Activated CD4-positive, alpha-beta T cell treated with anti-CD3 and anti-CD28 coated beads, Interleukin-2, Interleukin-4, amounts not matched to agents 100 ng/mL and 50 ng/mL, durations not matched to agents 16 hours and 8 hours (primary cell): ENCODE measurements at regions not wholly inside any gene's neighbourhood (a gene's known extent, or its start where the extent isn't known, plus 50 kb on each side); places are given as distances from the start of the nearest gene placed in this dataset.

Experiments used
- DNase-seq: peaks from one replicate; pipeline ENCODE4 v3.0.0-alpha.2; 2020; ENCODE audit warnings: low spot score

DNA sequence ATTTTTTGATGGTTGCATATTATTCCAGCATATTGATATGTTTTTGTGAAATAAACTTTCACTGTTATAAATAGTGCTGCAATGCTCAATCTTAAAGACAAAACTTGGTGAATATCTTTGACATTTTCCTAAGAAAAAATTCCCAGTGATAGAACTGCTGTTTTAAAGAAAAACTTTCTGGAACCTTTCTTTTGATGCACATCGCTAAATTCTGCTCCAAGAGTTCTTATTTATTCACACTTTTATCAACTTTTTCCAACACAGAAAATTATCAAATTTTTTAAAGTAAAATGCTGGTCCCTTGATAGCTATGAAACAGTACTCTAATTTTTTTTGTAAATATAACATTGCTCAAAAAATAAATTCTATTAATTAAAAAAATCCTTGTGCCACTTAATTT is 196.6 kb downstream of the HS3ST3A1 start:
- DNase-seq: no peak

DNA sequence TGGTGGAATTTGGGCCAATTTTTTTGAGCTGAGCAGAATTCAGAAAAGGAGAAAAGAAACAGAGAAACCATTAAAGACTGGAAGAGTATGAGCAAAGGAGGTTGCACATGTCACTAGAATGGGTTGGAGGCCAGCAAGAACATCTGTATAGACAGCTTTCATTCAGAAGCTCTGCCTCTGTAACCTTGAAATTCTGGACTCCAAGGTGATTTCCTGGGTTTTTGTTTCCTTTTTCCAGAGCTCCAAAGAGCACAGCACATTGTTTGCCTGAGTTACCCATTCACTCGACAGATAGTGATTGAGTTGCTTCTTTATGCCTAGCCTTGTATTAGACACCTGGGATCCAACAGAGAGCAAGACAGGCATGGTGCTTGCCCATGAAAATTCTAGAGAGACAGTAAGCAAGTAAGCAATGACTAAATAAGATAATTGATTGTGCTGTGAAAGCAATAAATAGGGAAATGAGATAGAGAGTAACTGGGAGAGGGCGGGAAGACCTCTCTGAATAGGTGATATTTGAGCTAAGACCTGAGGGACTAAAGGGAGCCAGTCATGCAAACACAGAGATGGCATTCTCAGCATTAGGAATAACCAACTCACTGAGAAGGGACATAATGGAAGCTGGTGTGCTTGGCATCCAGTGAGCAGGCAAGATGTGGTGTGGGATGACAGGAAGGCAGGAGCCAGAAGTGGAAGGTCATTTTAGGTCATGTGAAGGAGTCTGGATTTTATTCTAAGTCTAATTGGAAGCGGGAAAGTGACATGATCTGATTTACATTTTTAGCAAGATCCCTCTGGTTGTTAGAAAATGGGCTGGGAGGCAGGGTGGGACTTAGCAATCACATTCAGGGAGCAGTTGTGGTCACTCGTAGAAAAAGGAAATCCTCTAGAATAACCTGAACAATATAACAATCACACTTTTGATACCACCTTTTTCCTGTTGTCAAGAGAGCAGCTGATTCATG is 197.5 kb downstream of the HS3ST3A1 start:
- no peak for DNase-seq

DNA sequence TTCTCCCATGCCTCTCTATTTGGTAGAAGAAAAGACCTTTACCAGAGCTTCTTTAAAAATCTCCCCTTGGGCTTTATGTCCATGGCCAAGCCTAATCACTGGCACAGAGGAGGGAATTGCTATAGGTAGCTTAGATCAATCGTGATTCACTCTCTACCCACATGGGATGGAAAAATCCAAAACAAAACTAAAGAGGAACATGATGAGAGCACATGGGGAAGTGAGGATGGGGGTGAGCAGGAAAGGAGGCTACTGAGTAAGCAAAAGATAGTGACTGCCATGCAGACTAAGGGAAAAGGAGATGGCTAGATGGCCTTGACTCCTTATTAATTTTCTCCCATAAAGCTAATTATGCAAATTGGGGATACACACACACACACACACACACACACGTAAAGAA is 201.2 kb downstream of the HS3ST3A1 start:
- no peak for DNase-seq

DNA sequence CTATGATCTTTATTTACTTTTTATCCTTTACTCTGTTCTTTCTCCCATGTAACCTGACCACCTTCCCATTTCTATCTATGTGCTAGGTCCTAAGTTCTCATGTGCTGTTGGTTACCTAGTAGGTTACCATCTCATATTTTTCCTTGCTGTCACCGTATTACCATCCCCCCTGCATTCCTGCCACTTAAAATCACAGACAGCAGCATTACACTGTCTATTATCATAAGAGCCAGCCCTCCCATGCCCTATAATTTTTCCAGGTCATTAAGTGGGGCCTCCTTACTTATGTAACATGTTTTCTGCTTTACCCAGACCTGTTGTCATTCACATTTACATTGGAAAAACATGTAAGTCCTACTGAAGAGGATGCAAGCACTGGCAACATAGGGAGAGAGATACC is 202.9 kb downstream of the HS3ST3A1 start:
- no peak for DNase-seq

DNA sequence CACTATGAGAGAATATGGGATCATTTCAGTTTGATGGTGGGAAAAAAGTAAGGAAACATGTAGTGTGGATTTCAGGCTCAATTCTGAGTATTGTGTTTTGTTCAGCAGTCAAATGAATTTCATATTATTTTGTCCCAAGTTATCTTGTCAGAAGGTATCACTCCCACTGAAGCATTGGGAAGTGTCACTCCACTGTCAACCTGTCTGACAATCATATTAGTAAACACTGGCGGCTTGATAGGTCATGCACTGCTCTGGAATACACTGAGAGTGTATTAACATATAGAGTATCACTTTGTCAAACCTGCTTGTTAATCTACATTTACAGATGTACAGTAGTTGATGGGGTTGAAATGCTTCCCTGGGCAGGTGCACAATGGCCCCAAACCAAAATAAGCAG is 203.6 kb downstream of the HS3ST3A1 start:
- DNase-seq: no peak

DNA sequence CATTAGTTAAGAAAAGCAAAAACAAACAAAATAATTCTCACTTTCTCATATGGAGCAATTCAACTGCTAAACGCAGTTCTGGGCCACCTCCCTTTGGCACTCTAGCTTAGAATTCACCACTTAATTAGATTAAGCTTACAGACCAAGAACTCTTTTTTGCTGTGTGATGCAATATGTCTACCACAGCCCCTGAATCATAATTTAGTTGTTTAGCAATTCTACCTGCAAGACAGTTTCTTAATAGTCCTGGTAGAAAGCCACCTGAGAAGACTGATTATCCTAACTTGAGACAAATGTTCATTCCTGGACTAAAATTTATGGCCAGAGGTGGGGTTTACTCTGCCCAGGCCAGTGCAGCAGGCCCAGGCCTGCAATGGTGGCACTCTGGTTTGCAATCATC is 205.9 kb downstream of the HS3ST3A1 start:
- no peak for DNase-seq

DNA sequence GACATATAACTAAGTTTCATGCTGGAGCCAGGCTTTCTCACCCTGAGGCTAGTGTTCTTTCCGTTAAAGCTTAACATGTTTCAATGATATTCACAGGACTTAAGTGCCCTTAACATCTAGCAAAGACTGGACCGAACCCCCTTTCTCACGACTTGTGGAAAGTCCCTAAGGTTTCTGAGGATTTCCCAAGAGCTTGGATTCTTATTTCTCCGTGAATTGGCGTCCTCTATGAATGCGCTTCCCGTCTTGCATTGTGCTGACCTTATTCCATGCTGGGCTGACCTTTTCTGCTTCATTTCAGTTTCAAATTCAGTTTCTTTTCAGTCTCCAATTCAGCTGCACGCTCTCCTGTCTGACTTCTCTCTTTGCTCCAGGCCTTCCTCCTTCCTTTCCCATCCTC is 206.4 kb downstream of the HS3ST3A1 start:
- DNase-seq: no peak

DNA sequence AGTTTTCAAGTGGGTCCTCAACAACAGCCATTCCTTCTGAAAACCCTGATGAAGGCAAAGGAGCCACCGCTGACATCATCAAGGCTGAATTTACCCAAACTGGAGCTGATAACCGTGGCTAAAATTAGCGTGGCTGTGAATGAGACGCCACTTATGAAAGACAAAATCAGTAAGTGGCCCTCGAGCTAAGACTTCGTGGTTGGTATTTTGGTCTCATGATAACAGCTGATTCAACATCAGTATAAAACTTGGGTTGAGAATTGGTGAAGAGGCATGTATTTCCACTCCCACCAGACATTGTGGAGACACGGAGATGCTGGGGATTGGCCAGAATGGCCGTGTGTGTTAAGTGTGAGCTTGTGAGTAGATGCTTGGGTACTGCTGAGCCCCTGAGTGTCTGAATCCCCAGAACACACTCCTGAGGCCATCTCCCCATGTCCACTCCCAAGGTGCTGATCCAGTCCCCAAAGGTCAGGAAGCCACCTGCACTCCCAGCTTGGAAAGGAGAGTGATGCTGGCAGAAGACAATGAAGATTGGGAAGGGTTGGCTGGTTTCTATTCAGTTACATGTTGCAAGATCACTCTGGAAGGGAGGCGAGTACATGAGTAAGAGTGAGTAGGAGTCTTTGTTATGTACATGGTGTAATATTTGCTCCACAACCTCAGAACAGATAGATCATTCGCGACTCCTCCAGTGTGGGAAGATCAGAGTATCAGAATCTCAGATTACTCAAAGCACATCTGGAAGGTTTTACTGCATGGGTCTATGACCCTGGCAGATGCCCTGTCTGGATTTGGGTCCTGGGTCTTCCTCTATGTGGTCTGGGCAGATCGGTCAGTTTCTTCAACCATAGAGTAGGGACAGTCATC is 207.7 kb downstream of the HS3ST3A1 start:
- DNase-seq: no peak

DNA sequence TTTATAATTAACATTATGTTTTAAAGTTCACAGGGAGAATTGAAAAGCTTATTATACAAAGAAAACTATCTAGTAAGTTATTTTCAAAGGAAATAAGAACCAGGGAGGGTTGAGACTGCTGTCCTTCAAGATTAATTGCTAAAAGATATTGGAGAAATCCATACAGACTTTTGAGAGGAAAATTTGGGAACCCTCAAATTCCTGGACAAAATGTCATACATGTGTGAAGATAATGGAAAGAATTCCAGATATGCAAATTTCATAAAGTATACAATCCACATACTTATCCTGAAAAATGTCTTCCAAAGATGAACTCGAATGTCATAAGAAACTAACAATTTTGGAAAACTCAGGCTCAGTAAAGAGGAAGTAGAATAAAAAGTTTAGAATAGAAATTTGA is 213.8 kb downstream of the HS3ST3A1 start:
- no peak for DNase-seq

DNA sequence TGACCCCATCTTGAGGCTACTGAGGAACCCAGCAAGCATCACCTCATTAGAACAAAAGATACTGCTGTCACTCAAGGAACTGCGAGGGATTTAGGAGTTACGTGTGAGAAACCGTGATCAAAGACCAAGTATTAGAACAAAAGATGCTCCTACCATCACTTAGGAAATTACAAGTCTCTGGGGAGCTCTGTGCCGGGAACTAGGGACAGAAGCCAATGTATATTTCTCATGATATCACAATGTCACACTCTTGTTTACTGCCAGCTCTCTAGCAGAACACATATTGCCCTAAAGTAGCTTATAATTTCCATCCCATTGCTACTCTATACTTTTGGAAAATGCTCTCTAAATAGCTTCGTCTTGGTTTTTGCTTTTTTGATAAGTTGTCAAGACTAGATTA is 214.5 kb downstream of the HS3ST3A1 start:
- no peak for DNase-seq

DNA sequence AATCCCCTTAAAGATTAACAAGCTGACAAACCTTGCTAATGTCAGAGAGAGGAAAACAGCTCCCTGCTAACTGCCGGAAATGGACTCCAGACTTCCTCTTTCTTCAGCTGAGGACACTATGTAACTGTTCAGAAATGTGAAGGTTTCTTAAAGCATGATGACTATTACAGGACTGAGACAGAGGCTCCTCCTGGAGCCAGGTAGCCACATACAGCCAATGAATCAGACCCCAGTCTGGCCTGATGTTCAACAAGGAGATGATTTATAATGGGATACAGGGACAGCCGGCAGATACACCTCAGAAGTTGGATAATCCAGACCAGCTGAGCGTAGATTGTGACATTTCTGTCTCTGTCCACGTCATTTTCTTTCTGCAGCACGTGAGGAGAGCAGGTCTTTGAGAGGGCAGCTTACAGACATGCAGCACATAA is 216.2 kb downstream of the HS3ST3A1 start:
- no peak for DNase-seq

DNA sequence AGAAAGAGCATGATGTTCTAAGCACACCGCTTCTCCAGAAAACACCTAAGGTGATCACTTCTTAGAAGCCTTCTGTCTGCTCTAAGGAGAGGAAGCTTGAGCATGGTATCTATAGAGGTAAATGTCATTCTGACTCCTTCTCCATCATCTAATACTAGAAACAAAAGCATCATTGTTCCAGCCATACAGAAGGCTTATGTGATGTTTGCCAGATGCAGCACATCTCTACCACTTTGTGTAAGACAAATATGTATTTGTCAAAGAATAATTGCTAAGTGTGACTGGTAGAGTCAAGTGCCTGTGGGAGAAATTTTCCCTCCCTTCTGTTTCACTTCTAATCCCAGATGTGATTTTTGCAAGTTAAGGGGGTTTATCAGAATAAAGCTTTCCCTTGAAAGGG is 217.1 kb downstream of the HS3ST3A1 start:
- DNase-seq: no peak

DNA sequence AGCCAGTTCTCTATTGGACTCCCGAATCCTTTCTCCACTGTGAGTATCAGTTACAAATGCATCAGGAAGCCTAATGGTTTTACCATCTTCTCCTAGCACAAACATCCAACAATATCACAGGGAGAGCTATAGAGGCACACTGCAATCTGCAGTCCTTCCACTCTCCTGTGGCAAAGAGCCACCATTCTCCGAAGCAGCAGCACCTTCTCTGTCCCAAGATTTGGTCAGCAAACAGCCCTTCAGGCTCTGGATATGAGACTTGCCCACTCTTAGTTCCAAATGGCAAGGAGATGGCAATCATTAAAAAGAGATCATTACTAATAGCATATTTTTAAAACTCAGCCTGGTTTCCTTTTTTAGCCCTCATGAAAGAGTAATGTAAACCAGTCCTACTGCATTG is 223.4 kb downstream of the HS3ST3A1 start:
- no peak for DNase-seq

DNA sequence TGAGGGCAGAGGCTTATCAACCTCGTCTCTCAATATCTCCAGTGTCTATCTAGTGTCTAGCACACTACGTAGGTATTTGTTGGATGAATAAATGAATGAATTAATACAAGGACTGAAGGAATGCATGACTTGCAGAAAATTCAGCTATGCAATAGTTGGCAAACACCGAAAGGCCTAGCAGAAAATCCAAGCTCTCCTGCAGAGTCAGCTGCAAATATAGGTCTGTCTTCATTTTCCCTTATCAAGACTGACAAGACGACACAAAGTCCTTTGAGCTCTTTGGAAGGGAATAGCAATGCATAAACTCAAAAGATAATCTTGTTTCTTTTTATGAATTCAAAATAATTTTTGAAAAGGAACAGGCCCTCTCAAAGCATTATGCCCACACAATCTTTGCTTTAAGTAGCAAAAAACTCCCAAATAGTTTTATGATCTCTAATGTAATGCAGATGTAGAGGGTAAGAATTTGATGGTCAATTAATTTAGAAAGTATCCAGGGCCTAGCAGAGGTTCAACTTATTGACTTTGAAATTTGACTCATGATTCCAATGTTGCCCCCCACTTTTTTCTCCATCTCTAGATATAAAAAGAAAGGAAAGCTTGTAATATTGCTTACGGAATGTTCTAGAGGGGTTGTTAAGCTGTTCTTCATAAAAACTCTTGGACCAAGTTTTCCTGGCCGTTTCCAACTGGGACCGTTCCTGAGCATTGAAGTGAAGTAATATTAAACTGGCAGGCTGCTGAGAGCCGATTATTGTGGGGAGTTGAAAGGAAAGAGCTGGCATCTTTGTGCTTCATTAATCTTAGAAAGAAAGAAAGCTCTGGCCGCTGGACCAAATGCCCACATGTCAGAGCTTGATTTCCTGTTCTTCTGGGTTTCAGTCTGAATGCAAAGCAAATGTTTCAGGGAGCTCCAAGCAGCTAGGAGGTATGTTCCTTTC is 227.3 kb downstream of the HS3ST3A1 start:
- DNase-seq: no peak

DNA sequence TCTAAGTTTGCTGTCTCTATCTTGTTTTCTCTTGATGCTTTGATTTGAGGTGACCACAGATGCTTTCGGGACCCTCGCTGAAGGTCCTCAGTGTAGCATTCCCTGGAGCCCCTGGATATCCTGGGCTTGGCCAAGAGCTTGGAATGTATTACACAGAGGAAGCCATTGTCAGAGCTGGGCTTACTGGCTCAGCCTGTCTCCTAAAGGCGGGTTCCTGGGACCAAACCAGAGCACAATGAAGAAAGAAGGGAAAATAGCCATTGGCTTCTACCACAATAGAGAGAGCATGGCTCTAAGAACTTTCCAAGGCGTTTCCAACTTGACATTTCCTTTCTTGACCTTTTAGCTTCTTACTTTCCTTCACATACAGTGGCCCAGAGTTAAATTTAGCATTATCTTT is 229.3 kb downstream of the HS3ST3A1 start:
- no peak for DNase-seq

DNA sequence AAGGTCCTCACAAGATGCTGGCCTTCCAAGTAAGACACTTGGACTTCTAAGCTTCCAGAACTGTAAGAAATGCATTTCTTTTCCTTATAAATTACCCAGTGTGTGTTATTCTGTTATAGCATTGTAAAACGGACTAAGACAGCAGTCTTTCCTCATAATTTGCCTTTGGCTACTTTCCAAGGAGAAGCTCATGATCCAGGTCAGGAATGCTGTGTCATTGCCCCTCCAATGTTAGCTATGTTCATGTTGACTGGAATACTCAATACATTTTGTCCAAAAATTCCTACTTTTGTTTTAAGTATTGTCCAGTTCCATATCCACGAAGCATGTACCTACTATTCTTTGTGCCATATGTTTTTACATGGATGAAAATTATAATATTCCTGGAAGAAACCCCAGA is 234.6 kb downstream of the HS3ST3A1 start:
- no peak for DNase-seq

DNA sequence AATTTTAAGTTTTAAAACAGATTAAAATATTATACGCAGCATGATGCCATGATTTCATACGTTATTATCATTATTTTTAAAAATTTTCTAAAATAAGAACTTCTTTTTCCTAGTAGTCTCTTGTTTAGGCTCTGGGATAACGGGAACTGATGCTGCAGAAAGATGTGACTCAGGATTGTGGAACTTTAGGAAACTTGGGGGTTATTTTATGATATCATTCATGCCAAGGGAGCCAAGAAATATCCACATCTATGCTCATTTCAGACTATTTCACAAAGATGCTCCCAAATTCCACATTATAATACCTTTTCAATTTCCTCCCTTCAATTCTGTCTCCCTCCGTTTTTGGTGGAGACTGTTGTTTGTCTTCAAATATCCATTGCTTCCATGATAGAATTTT is 236.4 kb downstream of the HS3ST3A1 start:
- DNase-seq: no peak

DNA sequence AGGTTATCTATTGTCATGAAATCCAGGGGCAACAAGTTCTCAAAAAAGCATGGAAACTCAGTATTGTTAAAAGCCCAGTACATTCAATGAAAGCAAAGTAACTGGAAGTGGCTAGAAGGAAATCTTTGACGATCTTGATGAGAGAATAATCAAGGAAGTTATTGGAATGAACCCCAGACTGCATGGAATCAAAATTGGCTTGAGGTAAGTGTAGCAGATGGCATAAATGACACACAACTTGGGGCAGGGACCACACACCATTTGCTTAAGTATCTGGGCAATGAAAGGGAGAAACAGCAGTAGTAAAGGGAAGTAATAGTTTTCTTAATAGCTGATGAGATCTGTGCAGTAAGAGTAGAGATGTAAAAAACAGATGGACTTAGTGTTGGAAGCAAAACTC is 238.0 kb downstream of the HS3ST3A1 start:
- no peak for DNase-seq

DNA sequence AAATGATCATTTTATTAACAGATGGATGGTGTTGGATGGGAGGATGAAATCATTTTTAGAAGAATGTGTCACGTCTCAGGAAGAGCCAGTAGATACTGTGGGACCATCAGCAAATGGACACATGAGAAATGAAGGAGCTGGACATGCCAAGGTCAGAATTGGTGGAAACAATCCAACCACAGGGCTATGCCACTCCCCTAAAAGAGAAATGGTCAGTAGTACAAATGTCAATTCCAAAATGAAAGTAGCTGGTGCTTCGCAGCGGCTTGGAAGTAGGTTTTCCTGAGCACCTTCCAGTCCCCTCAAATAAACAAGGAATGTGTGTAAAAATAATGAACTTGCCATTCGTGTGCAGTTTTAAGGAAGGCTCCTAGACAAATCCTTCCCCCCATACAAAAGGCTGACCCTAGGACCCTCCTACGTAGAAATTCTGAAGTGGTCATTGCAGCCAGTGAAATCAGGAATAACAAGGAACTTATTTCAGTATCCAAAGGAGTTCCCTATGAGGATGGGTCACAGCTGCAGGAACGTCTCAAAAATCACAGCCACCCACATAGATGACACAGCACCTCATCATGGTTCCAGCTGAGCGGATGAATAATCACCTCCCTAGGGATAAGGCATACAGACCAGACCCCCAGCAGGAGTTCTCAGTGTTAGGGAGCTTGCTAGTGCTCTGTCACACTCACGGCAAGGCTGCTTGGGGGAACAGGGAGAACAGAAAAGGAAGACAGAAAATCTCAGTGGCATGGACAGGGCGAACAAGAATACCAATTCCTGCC is 239.2 kb downstream of the HS3ST3A1 start:
- no peak for DNase-seq

DNA sequence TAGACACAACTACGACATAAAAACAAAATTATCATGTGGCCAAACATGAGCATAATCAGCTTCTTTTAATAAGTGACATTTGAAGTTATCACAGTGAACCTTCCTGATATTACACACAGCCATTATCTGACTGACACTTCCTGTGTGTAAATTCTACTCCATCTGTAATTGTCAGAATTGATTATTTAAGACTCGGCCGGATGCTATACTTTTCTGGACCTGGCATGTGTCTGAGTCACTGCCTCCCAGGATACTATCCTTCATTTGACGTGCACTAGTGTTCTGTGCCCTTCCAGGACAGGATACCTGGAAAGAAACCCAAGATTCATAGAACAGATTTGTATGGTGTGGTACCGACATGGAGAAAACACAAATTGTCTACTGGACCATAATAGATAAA is 242.0 kb downstream of the HS3ST3A1 start:
- DNase-seq: no peak

DNA sequence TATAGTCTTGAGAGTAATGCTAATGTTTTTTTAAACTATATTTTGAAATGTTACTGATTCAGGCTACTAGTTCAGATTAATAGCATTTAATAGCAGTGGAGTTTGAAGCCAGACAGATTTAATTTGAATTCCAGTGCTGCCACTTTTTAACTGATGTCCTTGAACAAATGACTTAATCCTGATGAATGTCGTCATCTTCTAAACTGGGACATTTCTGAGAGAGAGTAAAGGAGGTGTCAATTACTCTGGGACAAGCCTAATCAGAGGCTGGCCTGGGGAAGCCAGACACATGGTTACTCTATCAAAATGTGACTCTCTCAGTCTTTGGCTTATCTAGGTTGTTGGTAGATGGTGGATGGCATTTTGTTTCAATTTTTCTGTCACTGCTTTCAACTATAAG is 246.7 kb downstream of the HS3ST3A1 start:
- no peak for DNase-seq
